Spleen (tissue), 11 donors: ENCODE measurements at regions not wholly inside any gene's neighbourhood (a gene's known extent, or its start where the extent isn't known, plus 50 kb on each side); places are given as distances from the start of the nearest gene placed in this dataset.

Experiments
- DNase-seq: peaks from one replicate; pipeline ENCODE4 v3.0.0-alpha.2; 2020
- H3K27ac ChIP-seq, 8 donors: fragments of 200-600 bp; sonication (generic) in 7 of 8; 1 replicate in 4 of 8; 2 replicates in 4 of 8; pipeline versions ENCODE4 v1.5.0 to v1.8.0; 2016 to 2021; ENCODE audit warnings: inconsistent platforms in 4 of 8, mild to moderate bottlenecking in 4 of 8, moderate library complexity in 1 of 8
- H3K27me3 ChIP-seq, 7 donors: fragments of 200-600 bp; sonication (generic) in 6 of 7; replicated peaks in 1 of 7; 1 replicate in 4 of 7; 2 replicates in 3 of 7; pipeline versions ENCODE4 v1.5.0 to v1.8.0; 2016 to 2021; ENCODE audit warnings: inconsistent platforms in 3 of 7, mild to moderate bottlenecking in 1 of 7
- H3K36me3 ChIP-seq, 6 donors: fragments of 200-600 bp; sonication (generic) in 5 of 6; 1 replicate in 4 of 6; 2 replicates in 2 of 6; pipeline versions ENCODE4 v1.5.0 to v1.8.0; 2016 to 2021; ENCODE audit warnings: inconsistent platforms in 2 of 6
- H3K4me1 ChIP-seq, 6 donors: fragments of 200-600 bp; sonication (generic) in 5 of 6; 1 replicate in 3 of 6; 2 replicates in 3 of 6; pipeline versions ENCODE4 v1.5.0 to v1.8.0; 2016 to 2021; ENCODE audit warnings: inconsistent platforms in 3 of 6
- H3K4me3 ChIP-seq, 8 donors: fragments of 200-600 bp; sonication (generic) in 7 of 8; 1 replicate in 4 of 8; 2 replicates in 4 of 8; pipeline versions ENCODE4 v1.5.0 to v1.8.0; 2016 to 2021; ENCODE audit warnings: inconsistent platforms in 4 of 8, mild to moderate bottlenecking in 4 of 8, moderate library complexity in 2 of 8
- H3K9me3 ChIP-seq, 8 donors: fragments of 200-600 bp; sonication (generic) in 7 of 8; 1 replicate in 4 of 8; 2 replicates in 4 of 8; pipeline versions ENCODE4 v1.5.0 to v1.8.0; 2016 to 2021; ENCODE audit warnings: inconsistent platforms in 4 of 8
- POLR2A ChIP-seq, 3 donors: fragments of 450-650 bp; IDR thresholded peaks; one replicate each; pipeline ENCODE4 v1.5.1; 2017; ENCODE audit warnings: antibody characterized with exemption in 3 of 3, mild to moderate bottlenecking in 1 of 3
- POLR2AphosphoS5 ChIP-seq, 3 donors: sonication (generic); formaldehyde crosslinking; IDR thresholded peaks; one replicate each; pipeline ENCODE4 v1.5.1; 2017; ENCODE audit warnings: antibody characterized with exemption in 3 of 3
- WGBS, 5 donors: extraction: QIAGEN DNeasy Blood & Tissue Kit in 3 of 5; methylation state at CpG; one replicate each; pipeline versions ENCODE4 v1.1.5 to v1.1.7; 2013 to 2018; 5-methylcytosine and 5-hydroxymethylcytosine counted together
- intact Hi-C: fragments of 100-400 bp; cut with DNase I; formaldehyde crosslinking; loops from one replicate; pipeline ENCODE4 v1.15.0; 2023; ENCODE audit warnings: low total_unique reads
- TF ChIP-seq, protein P1 (sequence below), 11 experiments: fragments of 200-600 bp in 7 of 11; fragments of 450-650 bp in 4 of 11; sonication (generic) in 4 of 11; IDR thresholded peaks in 8 of 11; conservative IDR thresholded peaks in 3 of 11; 1 replicate in 7 of 11; 2 replicates in 4 of 11; pipeline versions ENCODE4 v1.4.0 to v1.8.0; 2016 to 2021; ENCODE audit warnings: antibody characterized with exemption in 11 of 11, inconsistent platforms in 4 of 11, mild to moderate bottlenecking in 1 of 11
- donor health status: healthy with polysubstance abuse.
- donor health status: DM: no; HTN: no; CAD: no; lungs with moderate emphysema.
- donor health status: DM: no; HTN: no; CAD: no.
- donor health status: Bipolar disorder and iron deficiency.
- donor health status: healthy.
- donor health status: DM: no; HTN: no; CAD: no.
- donor health status: DM: yes; HTN: yes; CAD: no.

DNA sequence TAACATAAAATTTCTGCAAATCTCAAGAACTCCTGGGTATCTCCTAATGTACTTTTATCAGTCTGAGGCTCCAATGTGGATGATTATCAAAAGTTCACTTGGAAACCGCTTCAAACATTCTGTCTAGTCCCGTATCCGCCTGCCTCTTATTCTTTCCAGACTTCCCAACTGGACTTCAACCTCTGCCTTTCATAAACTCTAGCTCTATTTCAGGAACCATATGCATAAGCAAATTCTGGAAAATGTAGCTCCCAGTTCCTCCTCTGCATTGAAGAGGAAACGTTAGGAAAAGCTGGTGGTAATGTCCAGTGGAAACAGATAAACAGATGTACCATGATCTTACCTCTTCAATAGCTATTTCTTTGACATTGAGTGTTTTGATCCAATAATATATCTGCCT is 285.0 kb downstream of the KCNJ2 start:
- TF ChIP-seq POLR2AphosphoS5 (IDR thresholded peaks at IDR 0.05) (no peak), POLR2A (IDR thresholded peaks at IDR 0.05) (no peak)
- TF ChIP-seq, protein P1, sequence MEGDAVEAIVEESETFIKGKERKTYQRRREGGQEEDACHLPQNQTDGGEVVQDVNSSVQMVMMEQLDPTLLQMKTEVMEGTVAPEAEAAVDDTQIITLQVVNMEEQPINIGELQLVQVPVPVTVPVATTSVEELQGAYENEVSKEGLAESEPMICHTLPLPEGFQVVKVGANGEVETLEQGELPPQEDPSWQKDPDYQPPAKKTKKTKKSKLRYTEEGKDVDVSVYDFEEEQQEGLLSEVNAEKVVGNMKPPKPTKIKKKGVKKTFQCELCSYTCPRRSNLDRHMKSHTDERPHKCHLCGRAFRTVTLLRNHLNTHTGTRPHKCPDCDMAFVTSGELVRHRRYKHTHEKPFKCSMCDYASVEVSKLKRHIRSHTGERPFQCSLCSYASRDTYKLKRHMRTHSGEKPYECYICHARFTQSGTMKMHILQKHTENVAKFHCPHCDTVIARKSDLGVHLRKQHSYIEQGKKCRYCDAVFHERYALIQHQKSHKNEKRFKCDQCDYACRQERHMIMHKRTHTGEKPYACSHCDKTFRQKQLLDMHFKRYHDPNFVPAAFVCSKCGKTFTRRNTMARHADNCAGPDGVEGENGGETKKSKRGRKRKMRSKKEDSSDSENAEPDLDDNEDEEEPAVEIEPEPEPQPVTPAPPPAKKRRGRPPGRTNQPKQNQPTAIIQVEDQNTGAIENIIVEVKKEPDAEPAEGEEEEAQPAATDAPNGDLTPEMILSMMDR (IDR thresholded peaks at IDR 0.05 in 8 of 11, conservative IDR thresholded peaks at IDR 0.05 in 3 of 11), result no peak
- Histone ChIP-seq H3K4me1 (no peaks in the 10 kb centered on the region), H3K4me3 (no peak overlapping the region), H3K27me3 (no peaks in the 10 kb centered on the region), H3K9me3 (peaks cover 0 to 6% (median 0%) of the 10 kb centered on the region in 8 donors), H3K36me3 (no peaks in the 10 kb centered on the region), H3K27ac (no peak overlapping the region)
- intact Hi-C loops, result no loop called here
- 79 to 92% (median 84%) methylated on average over 4 of the region's 4 CpGs for WGBS, 5 donors
- no peak for DNase-seq

DNA sequence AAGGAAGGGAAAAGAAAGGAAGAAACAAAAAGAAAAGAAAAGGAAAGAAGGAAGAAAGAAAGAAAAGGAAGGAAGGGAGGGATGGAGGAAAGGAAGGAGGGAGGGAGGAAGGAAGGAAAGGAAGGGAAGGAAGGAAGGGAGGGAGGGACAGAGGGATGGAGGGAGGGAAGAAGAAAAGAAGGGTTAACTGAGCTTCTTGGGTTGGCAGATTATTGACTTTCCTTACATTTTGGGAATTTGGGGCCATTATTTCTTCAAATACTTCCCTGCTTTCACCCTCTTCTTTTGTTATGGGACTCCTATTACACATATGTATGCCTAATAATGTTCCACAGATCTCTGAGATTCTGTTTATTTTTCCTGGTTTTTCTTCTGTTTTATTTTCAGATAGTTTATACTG is 285.6 kb downstream of the KCNJ2 start:
- Histone ChIP-seq H3K9me3 (peaks cover 0 to 6% (median 0%) of the 10 kb centered on the region in 8 donors), H3K4me1 (no peaks in the 10 kb centered on the region), H3K27me3 (no peaks in the 10 kb centered on the region), H3K4me3 (no peak overlapping the region), H3K27ac (no peak overlapping the region), H3K36me3 (no peaks in the 10 kb centered on the region)
- intact Hi-C loops, result no loop called here
- DNase-seq, result no peak
- TF ChIP-seq, protein P1 (IDR thresholded peaks at IDR 0.05 in 8 of 11, conservative IDR thresholded peaks at IDR 0.05 in 3 of 11), result no peak
- TF ChIP-seq POLR2A (IDR thresholded peaks at IDR 0.05), result no peak
- no peak for TF ChIP-seq POLR2AphosphoS5 (IDR thresholded peaks at IDR 0.05)

DNA sequence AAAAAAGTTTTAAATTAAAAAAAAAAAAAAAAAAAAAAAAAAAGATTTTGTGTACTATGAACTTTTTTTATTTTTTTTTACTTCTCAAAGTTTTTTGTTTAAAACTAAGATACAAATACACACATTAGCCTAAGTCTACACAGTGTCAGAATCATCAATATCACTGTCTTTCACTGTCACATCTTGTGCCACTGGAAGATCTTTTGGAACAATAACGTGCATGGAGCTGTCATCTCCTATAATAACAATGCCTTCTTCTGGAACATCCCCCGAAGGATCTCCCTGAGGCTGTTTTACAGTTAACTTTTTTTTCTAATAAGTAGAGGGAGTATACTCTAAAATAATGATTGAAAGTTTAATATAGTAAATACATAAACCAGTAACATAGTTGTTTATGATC is 295.7 kb downstream of the KCNJ2 start:
- TF ChIP-seq POLR2A (IDR thresholded peaks at IDR 0.05), result no peak
- TF ChIP-seq POLR2AphosphoS5 (IDR thresholded peaks at IDR 0.05), result no peak
- TF ChIP-seq, protein P1 (IDR thresholded peaks at IDR 0.05 in 8 of 11, conservative IDR thresholded peaks at IDR 0.05 in 3 of 11), result no peak
- intact Hi-C loops, result no loop called here

DNA sequence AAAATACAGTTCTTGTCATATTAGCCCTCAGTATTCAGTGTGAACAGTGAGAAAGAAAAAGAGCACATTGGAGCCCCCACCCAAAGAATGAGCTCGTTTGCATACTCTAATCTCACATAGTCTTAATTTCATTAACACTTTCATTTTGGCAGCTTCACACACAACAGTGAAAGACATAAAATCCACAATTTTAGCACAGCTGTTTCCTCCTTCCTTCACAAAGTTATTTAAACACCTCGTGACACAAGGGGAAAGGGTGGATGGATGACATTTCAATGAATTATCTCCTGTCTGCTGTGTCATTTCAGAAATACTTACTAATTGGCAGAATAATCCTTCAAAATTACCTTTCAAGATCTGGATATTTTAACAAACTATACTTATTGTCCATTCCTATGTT is 299.3 kb downstream of the KCNJ2 start:
- no peaks in the 10 kb centered on the region for H3K36me3 ChIP-seq
- H3K27me3 ChIP-seq, result no peaks in the 10 kb centered on the region
- intact Hi-C loops, result no loop called here
- TF ChIP-seq, protein P1 (IDR thresholded peaks at IDR 0.05 in 8 of 11, conservative IDR thresholded peaks at IDR 0.05 in 3 of 11), result no peak
- TF ChIP-seq POLR2A (IDR thresholded peaks at IDR 0.05) (no peak), POLR2AphosphoS5 (IDR thresholded peaks at IDR 0.05) (no peak)
- H3K27ac ChIP-seq, result no peak overlapping the region
- 11 to 16% (median 13%) methylated on average over 2 of the region's 2 CpGs for WGBS, 5 donors
- H3K9me3 ChIP-seq, result peaks cover 0 to 6% (median 0%) of the 10 kb centered on the region in 8 donors
- no peaks in the 10 kb centered on the region for H3K4me1 ChIP-seq
- no peak overlapping the region for H3K4me3 ChIP-seq
- no peak for DNase-seq

More for the DNA sequence above, 295.7 kb downstream of the KCNJ2 start:
- Histone ChIP-seq H3K4me3 (no peak overlapping the region), H3K27ac (no peak overlapping the region), H3K36me3 (no peaks in the 10 kb centered on the region), H3K9me3 (no peaks in the 10 kb centered on the region), H3K4me1 (no peaks in the 10 kb centered on the region), H3K27me3 (no peaks in the 10 kb centered on the region)
- 78 to 84% (median 81%) methylated on average over 2 of the region's 2 CpGs for WGBS, 5 donors
- no peak for DNase-seq
